ENCODE measurements at regions not wholly inside any gene's neighbourhood (a gene's known extent, or its start where the extent isn't known, plus 50 kb on each side); places are given as distances from the start of the nearest gene placed in this dataset.

- TF ChIP-seq, protein P1, sequence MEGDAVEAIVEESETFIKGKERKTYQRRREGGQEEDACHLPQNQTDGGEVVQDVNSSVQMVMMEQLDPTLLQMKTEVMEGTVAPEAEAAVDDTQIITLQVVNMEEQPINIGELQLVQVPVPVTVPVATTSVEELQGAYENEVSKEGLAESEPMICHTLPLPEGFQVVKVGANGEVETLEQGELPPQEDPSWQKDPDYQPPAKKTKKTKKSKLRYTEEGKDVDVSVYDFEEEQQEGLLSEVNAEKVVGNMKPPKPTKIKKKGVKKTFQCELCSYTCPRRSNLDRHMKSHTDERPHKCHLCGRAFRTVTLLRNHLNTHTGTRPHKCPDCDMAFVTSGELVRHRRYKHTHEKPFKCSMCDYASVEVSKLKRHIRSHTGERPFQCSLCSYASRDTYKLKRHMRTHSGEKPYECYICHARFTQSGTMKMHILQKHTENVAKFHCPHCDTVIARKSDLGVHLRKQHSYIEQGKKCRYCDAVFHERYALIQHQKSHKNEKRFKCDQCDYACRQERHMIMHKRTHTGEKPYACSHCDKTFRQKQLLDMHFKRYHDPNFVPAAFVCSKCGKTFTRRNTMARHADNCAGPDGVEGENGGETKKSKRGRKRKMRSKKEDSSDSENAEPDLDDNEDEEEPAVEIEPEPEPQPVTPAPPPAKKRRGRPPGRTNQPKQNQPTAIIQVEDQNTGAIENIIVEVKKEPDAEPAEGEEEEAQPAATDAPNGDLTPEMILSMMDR (IDR thresholded peaks at IDR 0.05; ENCODE audit: poor library complexity, severe bottlenecking) = no peak
- TF ChIP-seq POLR2AphosphoS5 (IDR thresholded peaks at IDR 0.05) (no peak), EP300 (conservative IDR thresholded peaks at IDR 0.05; ENCODE audit: poor library complexity, severe bottlenecking) (no peak), EZH2 (IDR thresholded peaks at IDR 0.05; ENCODE audit: borderline replicate concordance, insufficient read depth, low read length, poor library complexity, severe bottlenecking) (no peak), TAF1 (IDR thresholded peaks at IDR 0.05; ENCODE audit: low read depth) (no peak), MXI1 (conservative IDR thresholded peaks at IDR 0.05; ENCODE audit: poor library complexity, severe bottlenecking) (no peak), SMC3 (conservative IDR thresholded peaks at IDR 0.05; ENCODE audit: poor library complexity) (no peak)
Measured at GRCh38 chr12:115857160-115857920, 420.2 kb downstream of the MED13L start.
